GM18951 (cell line): ENCODE measurements at regions not wholly inside any gene's neighbourhood (a gene's known extent, or its start where the extent isn't known, plus 50 kb on each side); places are given as distances from the start of the nearest gene placed in this dataset.

Source experiments
- POLR2A ChIP-seq: IDR thresholded peaks from 4 replicates; pipeline ENCODE4 v1.6.1; 2011; ENCODE audit warnings: mild to moderate bottlenecking; ENCODE audit not compliant: insufficient read length, insufficient read depth; ENCODE audit errors: extremely low read depth
- in situ Hi-C: fragments of 300-500 bp; cut with MboI; formaldehyde crosslinking; loops from one replicate; pipeline ENCODE4 v1.12.0; 2022; ENCODE audit warnings: low sequenced_read_pairs, mixed read lengths, inconsistent platforms; ENCODE audit not compliant: unreplicated experiment

DNA sequence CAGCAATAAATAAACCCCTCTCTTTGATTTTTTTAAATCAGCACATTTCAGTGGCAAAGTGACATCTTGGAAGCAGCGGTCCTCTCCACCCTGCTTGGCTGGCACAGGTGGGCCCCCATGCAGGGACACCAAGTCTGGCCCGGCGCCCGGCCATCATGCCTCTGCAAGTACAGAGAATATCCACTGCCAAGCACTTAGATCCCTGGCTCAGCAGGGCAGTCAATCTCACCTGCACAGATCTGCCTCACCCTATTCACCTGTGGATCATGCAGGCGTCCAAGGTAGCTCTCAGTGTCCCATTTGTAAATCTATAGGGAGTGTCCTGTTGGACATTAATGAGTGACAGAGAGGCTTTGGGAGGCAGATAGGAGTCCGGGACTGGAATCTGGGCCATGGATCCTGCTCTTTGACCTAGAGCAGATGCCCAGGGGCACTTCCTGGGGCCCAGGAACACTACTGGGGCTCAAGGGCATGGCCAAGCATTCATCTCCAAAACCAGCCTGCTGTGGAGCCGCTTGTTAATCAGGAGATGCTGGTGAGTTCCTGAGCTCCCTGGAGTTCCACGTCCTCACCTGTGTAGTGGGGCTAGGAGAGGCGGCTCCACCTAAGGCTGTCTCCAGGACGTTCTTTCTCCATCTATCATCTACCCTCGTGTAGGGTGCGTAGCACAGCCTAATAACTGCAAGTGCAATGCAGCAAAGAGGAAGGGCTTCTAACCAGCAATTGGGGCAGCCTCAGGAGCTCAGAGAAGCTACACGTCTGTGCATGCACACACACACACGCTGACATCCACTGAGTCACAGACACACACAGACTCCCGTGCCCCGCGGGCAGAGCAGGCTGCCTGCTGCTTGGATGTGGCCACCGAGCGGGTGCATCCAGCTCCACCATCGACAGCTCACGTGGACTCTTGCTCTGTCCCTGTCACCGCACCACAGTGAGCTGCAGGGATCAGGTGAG lies 123.6 kb downstream of the OAT start:
- in situ Hi-C loops, result no loop called here
- TF ChIP-seq POLR2A, result no peak

GRCh38 chr10:124293616-124294449 lies 124.9 kb downstream of the OAT start:
- in situ Hi-C loops, result no loop called here
- no peak for TF ChIP-seq POLR2A

DNA sequence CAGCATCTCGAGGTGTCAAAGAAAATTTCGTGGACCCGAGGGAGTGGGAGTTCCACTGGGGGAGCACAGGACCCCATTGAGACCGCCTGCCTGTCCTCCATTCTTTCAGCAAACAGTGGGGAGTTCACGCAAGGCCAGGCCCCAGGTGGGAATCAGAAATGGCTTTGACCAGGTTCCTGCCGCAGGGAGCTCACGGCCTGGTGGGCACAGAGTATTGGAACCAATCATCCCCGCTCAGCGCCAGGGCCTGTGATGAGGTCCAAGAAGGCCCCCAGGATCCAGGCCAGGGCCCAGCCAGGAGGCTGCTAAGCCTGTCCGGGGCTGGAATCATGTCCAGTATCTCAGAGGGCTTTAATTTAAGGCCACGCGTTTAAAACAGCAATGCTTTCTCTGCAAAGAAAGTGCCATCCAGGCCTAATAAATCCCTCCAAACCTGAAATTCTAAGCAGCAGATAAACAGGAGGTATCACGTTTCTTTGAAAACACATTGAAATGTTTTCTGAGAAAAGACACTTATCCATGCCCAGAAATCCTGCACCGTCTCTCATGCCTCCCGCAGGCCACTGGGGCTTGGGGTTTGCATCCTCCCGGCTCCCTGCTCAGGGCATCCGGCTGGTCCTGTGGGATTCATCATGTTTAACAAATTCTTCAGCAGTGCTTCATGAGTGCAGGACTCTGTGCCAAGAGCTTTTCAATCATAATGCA lies 125.7 kb downstream of the OAT start:
- in situ Hi-C loops, result no loop called here
- no peak for TF ChIP-seq POLR2A

- in situ Hi-C loops, result no loop called here
- no peak for TF ChIP-seq POLR2A
These were observed 127.6 kb downstream of the OAT start for GRCh38 chr10:124291001-124291701.

- in situ Hi-C loops, result no loop called here
- no peak for TF ChIP-seq POLR2A
These were observed 128.6 kb downstream of the OAT start for GRCh38 chr10:124289851-124290795.

DNA sequence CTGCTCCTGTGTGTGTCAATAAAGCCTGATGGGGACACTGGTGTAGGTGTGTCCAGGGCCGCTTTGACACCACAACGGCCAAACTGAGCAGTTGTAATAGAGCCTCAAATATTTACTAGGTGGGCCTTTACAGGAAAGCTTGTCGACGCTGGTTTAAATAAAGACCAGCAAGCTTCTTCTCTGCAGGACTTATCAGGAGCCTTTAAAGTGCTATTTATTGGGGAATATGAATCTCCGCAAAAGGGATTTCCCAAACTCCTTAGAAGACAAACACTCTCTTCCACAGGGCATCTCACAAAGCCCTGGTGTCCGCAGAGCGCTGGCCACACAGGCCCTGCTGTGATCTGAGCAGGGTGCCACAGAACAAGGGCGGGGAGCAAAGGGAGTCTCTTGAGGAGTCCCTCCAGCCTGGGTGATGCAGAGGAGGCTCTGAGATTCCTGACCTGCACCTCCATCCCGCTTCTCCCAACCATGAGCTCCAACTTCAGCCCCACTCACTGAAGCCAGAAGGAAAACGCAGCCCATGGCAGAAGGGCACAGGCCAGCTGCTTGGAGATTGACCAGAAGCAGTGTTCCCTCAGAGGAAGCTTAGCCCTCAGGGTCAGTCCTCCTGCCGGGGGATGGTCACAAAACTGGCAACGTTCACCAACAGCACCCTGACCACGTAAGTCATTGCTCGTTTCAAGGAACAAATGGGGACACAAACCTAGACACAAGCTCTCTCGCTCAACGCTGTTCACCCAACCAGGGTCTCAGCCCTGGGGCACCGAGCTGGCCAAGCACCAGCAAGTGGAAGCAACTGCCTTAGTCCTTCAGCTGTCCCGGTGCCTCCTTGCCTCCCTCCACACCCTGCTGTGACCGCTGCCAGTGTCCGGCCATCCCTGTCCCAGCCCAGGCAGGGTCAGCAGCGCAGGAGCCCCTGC lies 129.5 kb downstream of the OAT start:
- in situ Hi-C loops, result no loop called here
- TF ChIP-seq POLR2A, result no peak

GRCh38 chr10:124288486-124288885 lies 130.2 kb downstream of the OAT start:
- TF ChIP-seq POLR2A, result no peak
- in situ Hi-C loops, result no loop called here

DNA sequence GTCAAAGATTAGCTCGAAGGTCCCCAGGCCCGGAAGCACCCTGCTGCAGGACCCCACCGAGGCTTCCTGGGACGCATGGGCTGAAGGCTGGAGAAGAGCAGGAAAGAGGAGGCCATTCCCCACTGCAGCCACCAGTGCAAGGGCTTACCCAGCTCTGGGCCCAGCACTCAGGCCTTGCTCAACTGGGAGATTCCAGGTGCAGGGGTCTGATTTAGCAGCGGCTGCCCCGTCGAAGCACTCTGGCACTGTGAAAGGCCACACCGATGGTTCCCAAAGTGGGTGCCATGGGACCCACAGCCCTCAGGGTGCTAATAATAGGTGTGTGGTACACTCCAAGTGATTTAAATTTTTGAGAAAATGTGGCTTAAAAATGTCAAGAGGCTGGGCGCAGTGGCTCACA lies 130.9 kb downstream of the OAT start:
- no peak for TF ChIP-seq POLR2A
- in situ Hi-C loops, result no loop called here

DNA sequence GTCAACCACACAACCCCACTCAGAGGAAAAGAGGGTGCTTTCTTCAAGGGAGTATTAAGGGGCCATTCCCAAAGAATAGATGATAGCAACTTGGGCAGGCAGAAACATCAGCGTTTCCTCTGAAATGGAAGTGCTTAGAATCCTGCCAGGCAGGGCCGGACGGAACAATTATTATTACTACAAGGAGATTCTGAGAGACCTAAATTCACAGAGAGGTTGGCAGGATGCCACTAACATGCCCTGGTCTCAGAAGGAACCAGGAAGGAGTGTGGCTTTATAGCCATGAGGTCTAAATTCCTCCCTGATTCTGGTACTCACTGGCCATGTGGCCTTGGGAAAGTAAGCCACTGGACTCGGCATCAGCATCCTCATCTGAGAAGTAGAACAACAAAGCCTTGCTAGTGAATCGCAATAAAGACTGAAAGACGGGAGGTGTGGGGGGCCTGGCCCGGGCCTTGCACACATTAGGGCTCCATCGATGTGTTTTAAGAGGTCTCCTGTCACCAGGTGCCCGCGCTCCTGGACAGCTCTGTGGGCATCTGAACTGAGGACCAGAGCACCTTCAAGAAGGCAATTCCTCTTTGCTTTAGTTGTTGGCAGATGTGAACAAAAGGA lies 131.5 kb downstream of the OAT start:
- TF ChIP-seq POLR2A, result no peak
- in situ Hi-C loops, result no loop called here

GRCh38 chr10:124286621-124287020 lies 132.1 kb downstream of the OAT start:
- no peak for TF ChIP-seq POLR2A
- in situ Hi-C loops, result no loop called here
